H9 (cell line): ENCODE measurements at regions not wholly inside any gene's neighbourhood (a gene's known extent, or its start where the extent isn't known, plus 50 kb on each side); places are given as distances from the start of the nearest gene placed in this dataset.

Experiments used
- DNase-seq: peaks from one replicate; pipeline ENCODE4 v3.0.0-alpha.2; 2017
- H2AFZ ChIP-seq: one replicate; pipeline ENCODE4 v1.6.1; 2013; ENCODE audit warnings: mild to moderate bottlenecking, low read length, control low read depth, moderate library complexity
- H2AK5ac ChIP-seq: 2 replicates; pipeline ENCODE4 v1.6.1; 2013; ENCODE audit warnings: low read length, control low read depth, mixed read lengths; ENCODE audit not compliant: insufficient read length
- H2BK120ac ChIP-seq: one replicate; pipeline ENCODE4 v1.6.1; 2013; ENCODE audit warnings: low read depth, mild to moderate bottlenecking, low read length, control low read depth, inconsistent platforms; ENCODE audit not compliant: poor library complexity, severe bottlenecking
- H2BK12ac ChIP-seq: 2 replicates; pipeline ENCODE4 v1.6.1; 2013; ENCODE audit warnings: low read length, control low read depth, mixed read lengths, low read depth; ENCODE audit not compliant: insufficient read length
- H2BK15ac ChIP-seq: 2 replicates; pipeline ENCODE4 v1.6.1; 2013; ENCODE audit warnings: low read depth, low read length, control low read depth
- H2BK20ac ChIP-seq: one replicate; pipeline ENCODE4 v1.6.1; 2013; ENCODE audit warnings: low read depth, mild to moderate bottlenecking, low read length, control low read depth, inconsistent platforms; ENCODE audit not compliant: poor library complexity, severe bottlenecking
- H2BK5ac ChIP-seq: 2 replicates; pipeline ENCODE4 v1.6.1; 2013; ENCODE audit warnings: low read length, control low read depth, mixed read lengths; ENCODE audit not compliant: insufficient read length
- H3K14ac ChIP-seq: 2 replicates; pipeline ENCODE4 v1.6.1; 2013; ENCODE audit warnings: low read length, control low read depth; ENCODE audit not compliant: insufficient read depth
- H3K18ac ChIP-seq: 2 replicates; pipeline ENCODE4 v1.6.1; 2013; ENCODE audit warnings: low read depth, mild to moderate bottlenecking, mixed read lengths, low read length, control low read depth; ENCODE audit not compliant: insufficient read length
- H3K23ac ChIP-seq: 2 replicates; pipeline ENCODE4 v1.6.1; 2013; ENCODE audit warnings: low read length, control low read depth, mixed read lengths, low read depth; ENCODE audit not compliant: insufficient read length
- H3K23me2 ChIP-seq: 2 replicates; pipeline ENCODE4 v1.6.1; 2013; ENCODE audit warnings: low read depth, mild to moderate bottlenecking, mixed read lengths, low read length, control low read depth; ENCODE audit not compliant: insufficient read length, poor library complexity, severe bottlenecking
- H3K27ac ChIP-seq: 2 replicates; pipeline ENCODE4 v1.5.1; 2013; ENCODE audit warnings: low read length, control low read depth, mixed read lengths, low read depth; ENCODE audit not compliant: insufficient read length
- H3K27me3 ChIP-seq: 2 replicates; pipeline ENCODE4 v1.6.1; 2013; ENCODE audit warnings: low read length, control low read depth, inconsistent platforms; ENCODE audit not compliant: insufficient read depth
- H3K4ac ChIP-seq: 2 replicates; pipeline ENCODE4 v1.6.1; 2013; ENCODE audit warnings: low read depth, mild to moderate bottlenecking, control low read depth, inconsistent platforms, low read length, moderate library complexity
- H3K4me1 ChIP-seq: 2 replicates; pipeline ENCODE4 v1.6.1; 2013; ENCODE audit warnings: low read length, control low read depth, inconsistent platforms; ENCODE audit not compliant: insufficient read depth
- H3K4me2 ChIP-seq: 2 replicates; pipeline ENCODE4 v1.6.1; 2013; ENCODE audit warnings: low read length, control low read depth, mixed read lengths; ENCODE audit not compliant: insufficient read length, insufficient read depth
- H3K56ac ChIP-seq: 2 replicates; pipeline ENCODE4 v1.6.1; 2013; ENCODE audit warnings: low read depth, mild to moderate bottlenecking, mixed read lengths, low read length, control low read depth; ENCODE audit not compliant: insufficient read length
- H3K79me1 ChIP-seq: 2 replicates; pipeline ENCODE4 v1.6.1; 2013; ENCODE audit warnings: low read depth, mild to moderate bottlenecking, moderate library complexity, low read length, control low read depth, inconsistent platforms; ENCODE audit not compliant: insufficient read depth, poor library complexity, severe bottlenecking
- H3K79me2 ChIP-seq: 2 replicates; pipeline ENCODE4 v1.6.1; 2013; ENCODE audit warnings: low read length, control low read depth, inconsistent platforms; ENCODE audit not compliant: insufficient read depth
- H3K9ac ChIP-seq: 2 replicates; pipeline ENCODE4 v1.6.1; 2013; ENCODE audit warnings: low read length, control low read depth, mixed read lengths; ENCODE audit not compliant: insufficient read length; ENCODE audit errors: extremely low read depth
- H3K9me3 ChIP-seq: one replicate; pipeline ENCODE4 v1.6.1; 2013; ENCODE audit warnings: low read depth, low read length, inconsistent platforms; ENCODE audit not compliant: control insufficient read depth
- H3T11ph ChIP-seq: one replicate; pipeline ENCODE4 v1.6.1; 2013; ENCODE audit warnings: mild to moderate bottlenecking, low read length, control low read depth, inconsistent platforms
- H4K20me1 ChIP-seq: one replicate; pipeline ENCODE4 v1.6.1; 2013; ENCODE audit not compliant: control insufficient read depth, insufficient read length, insufficient read depth
- H4K5ac ChIP-seq: 2 replicates; pipeline ENCODE4 v1.6.1; 2013; ENCODE audit warnings: low read depth, mild to moderate bottlenecking, mixed read lengths, low read length, control low read depth; ENCODE audit not compliant: insufficient read length
- H4K8ac ChIP-seq: replicated peaks from 2 replicates; pipeline ENCODE4 v1.6.1; 2013; ENCODE audit warnings: low read length, control low read depth, mixed read lengths, low read depth; ENCODE audit not compliant: insufficient read length
- H4K91ac ChIP-seq: 2 replicates; pipeline ENCODE4 v1.6.1; 2013; ENCODE audit warnings: low read depth, mild to moderate bottlenecking, moderate library complexity, mixed read lengths, low read length, control low read depth; ENCODE audit not compliant: insufficient read length
- H3K27ac Mint-ChIP-seq, 3 experiments: 2 replicates in 2 of 3; 3 replicates in 1 of 3; pipeline ENCODE4 v1.8.0; 2020 to 2021; ENCODE audit warnings: mixed read lengths in 3 of 3, mild to moderate bottlenecking in 1 of 3, moderate library complexity in 1 of 3
- H3K27me3 Mint-ChIP-seq: 2 replicates; pipeline ENCODE4 v1.8.0; 2021; ENCODE audit warnings: low read depth, mild to moderate bottlenecking, moderate library complexity, mixed read lengths
- H3K36me3 Mint-ChIP-seq, 3 experiments: 2 replicates in 2 of 3; 3 replicates in 1 of 3; pipeline ENCODE4 v1.8.0; 2020 to 2021; ENCODE audit warnings: low read depth in 3 of 3, mixed read lengths in 3 of 3; ENCODE audit not compliant: insufficient read depth in 1 of 3
- H3K4me1 Mint-ChIP-seq, 2 experiments: 2 replicates each; pipeline ENCODE4 v1.8.0; 2020; ENCODE audit warnings: mixed read lengths in 2 of 2
- H3K4me3 Mint-ChIP-seq, 2 experiments: 2 replicates in 1 of 2; 3 replicates in 1 of 2; pipeline ENCODE4 v1.8.0; 2020 to 2021; ENCODE audit warnings: mild to moderate bottlenecking in 2 of 2, mixed read lengths in 2 of 2, moderate library complexity in 1 of 2
- H3K9me3 Mint-ChIP-seq, 2 experiments: 2 replicates in 1 of 2; 3 replicates in 1 of 2; pipeline ENCODE4 v1.8.0; 2020; ENCODE audit warnings: mild to moderate bottlenecking in 2 of 2, mixed read lengths in 2 of 2, moderate library complexity in 1 of 2
- WGBS: extraction: QIAGEN DNeasy Blood & Tissue Kit; methylation state at CpG from one replicate; pipeline ENCODE4 v1.1.7; 2013; ENCODE audit warnings: missing lambda C conversion rate, low lambda C conversion rate, mixed read lengths; ENCODE audit not compliant: insufficient read length; ENCODE audit errors: extremely low coverage; 5-methylcytosine and 5-hydroxymethylcytosine counted together
- TF ChIP-seq, protein P1 (sequence below): fragments of 200-600 bp; sonication (generic); conservative IDR thresholded peaks from 3 replicates; pipeline ENCODE4 v1.8.0; 2021; ENCODE audit warnings: antibody characterized with exemption, mild to moderate bottlenecking

DNA sequence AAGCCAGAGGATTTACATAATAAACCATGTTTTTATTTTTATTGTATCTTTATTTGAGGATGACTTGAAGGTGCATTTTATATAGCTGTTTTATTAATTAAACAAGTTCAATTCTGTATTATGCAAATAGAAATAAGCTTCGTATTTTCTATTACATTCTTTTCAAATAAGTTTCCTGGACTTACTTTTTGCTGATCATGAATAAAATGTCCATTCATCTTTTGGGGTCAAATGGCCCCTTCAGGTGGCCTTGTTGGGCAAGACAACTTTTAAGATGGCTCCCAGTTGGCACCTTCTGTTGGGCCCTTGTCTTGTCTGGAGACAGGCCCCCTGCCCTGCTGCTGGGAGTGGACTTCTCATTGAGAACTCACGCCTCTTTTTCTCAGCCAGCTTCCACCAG lies 654.6 kb upstream of the NOX3 start:
- no peak overlapping the region for H3T11ph ChIP-seq
- no peak overlapping the region for H2BK20ac ChIP-seq
- H3K27me3 ChIP-seq: no peaks in the 10 kb centered on the region
- H2AFZ ChIP-seq: no peak overlapping the region
- TF ChIP-seq, protein P1, sequence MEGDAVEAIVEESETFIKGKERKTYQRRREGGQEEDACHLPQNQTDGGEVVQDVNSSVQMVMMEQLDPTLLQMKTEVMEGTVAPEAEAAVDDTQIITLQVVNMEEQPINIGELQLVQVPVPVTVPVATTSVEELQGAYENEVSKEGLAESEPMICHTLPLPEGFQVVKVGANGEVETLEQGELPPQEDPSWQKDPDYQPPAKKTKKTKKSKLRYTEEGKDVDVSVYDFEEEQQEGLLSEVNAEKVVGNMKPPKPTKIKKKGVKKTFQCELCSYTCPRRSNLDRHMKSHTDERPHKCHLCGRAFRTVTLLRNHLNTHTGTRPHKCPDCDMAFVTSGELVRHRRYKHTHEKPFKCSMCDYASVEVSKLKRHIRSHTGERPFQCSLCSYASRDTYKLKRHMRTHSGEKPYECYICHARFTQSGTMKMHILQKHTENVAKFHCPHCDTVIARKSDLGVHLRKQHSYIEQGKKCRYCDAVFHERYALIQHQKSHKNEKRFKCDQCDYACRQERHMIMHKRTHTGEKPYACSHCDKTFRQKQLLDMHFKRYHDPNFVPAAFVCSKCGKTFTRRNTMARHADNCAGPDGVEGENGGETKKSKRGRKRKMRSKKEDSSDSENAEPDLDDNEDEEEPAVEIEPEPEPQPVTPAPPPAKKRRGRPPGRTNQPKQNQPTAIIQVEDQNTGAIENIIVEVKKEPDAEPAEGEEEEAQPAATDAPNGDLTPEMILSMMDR: no peak
- H2BK15ac ChIP-seq: no peak overlapping the region
- Mint-ChIP-seq H3K36me3 (no peaks in the 10 kb centered on the region), H3K4me1 (peaks cover 0 to 2% of the 10 kb centered on the region in 2 experiments; a peak in 1 of 4 replicates), H3K27ac (no peak overlapping the region), H3K4me3 (no peak overlapping the region), H3K9me3 (no peaks in the 10 kb centered on the region; a peak in 1 of 5 replicates), H3K27me3 (no peaks in the 10 kb centered on the region)
- no peak overlapping the region for H4K8ac ChIP-seq
- H3K23me2 ChIP-seq: no peaks in the 10 kb centered on the region
- no peaks in the 10 kb centered on the region for H3K79me2 ChIP-seq
- no peak overlapping the region for H3K56ac ChIP-seq
- H4K20me1 ChIP-seq: no peaks in the 10 kb centered on the region
- H4K91ac ChIP-seq: no peak overlapping the region
- H3K23ac ChIP-seq: no peak overlapping the region
- no peak overlapping the region for H3K18ac ChIP-seq
- H2BK12ac ChIP-seq: no peak overlapping the region
- H2BK5ac ChIP-seq: no peak overlapping the region
- H3K9ac ChIP-seq: no peak overlapping the region
- H3K4me1 ChIP-seq: no peaks in the 10 kb centered on the region
- H3K79me1 ChIP-seq: no peaks in the 10 kb centered on the region
- H3K4me2 ChIP-seq: no peak overlapping the region
- DNase-seq: no peak
- H3K4ac ChIP-seq: no peak overlapping the region
- no peak overlapping the region for H3K27ac ChIP-seq
- no CpG with 5 or more reads among the region's 2 CpGs for WGBS
- H3K14ac ChIP-seq: no peak overlapping the region
- H4K5ac ChIP-seq: no peak overlapping the region
- no peak overlapping the region for H2AK5ac ChIP-seq
- H3K9me3 ChIP-seq: no peaks in the 10 kb centered on the region
- no peak overlapping the region for H2BK120ac ChIP-seq
